ENCODE measurements at regions not wholly inside any gene's neighbourhood (a gene's known extent, or its start where the extent isn't known, plus 50 kb on each side); places are given as distances from the start of the nearest gene placed in this dataset.
"Not testable (repeated sequence)": the region's sequence is repeated elsewhere in the genome, so short reads cannot be mapped to it uniquely, and the experiment has no call there.

DNA sequence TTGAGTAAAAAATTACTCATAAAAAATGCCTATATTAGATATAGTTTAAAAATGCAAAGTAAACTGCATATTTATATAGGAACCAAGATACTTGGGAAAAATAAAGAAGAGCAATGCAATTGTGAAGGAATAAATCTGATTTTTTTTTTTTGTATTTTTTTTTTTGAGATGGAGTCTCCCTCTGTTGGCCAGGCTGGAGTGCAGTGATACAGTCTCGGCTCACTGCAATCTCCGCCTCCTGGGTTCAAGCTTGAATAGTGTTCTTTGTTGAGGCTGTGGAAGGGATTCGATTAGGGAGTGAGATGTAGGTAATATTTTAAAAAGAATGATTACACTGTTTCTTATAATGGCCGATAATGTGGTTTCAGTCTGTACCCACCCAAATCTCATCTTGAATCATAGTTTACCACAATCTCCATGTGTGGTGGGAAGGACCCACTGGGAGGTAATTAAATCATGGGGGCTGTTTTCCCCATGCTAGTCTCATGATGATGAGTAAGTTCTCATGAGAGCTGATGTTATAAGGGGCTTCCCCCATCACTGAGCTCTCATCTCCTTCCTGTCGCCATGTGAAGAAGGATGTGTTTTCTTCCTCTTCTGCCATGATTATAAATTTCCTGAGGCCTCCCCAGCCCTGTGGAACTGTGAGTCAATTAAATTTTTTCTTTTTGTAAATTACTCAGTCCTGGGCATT, 1765.9 kb downstream of the PLA2G4A start:
- H3K27me3 ChIP-seq (ENCODE audit: insufficient read depth, low read length): no peaks in the 10 kb centered on the region
- H3K9me3 ChIP-seq (ENCODE audit: low read depth, low read length): no peaks in the 10 kb centered on the region
- no peaks in the 10 kb centered on the region for H3K4me1 ChIP-seq (ENCODE audit: insufficient read depth, low read length)
- H3K4me3 ChIP-seq (ENCODE audit: low read length): no peak overlapping the region

- Histone ChIP-seq H3K4me1 (ENCODE audit: insufficient read depth, low read length) (no peaks in the 10 kb centered on the region), H3K27me3 (ENCODE audit: insufficient read depth, low read length) (no peaks in the 10 kb centered on the region), H3K9me3 (ENCODE audit: low read depth, low read length) (no peaks in the 10 kb centered on the region), H3K4me3 (ENCODE audit: low read length) (no peak overlapping the region)
Observed at GRCh38 chr1:188599313-188599712, 1770.6 kb downstream of the PLA2G4A start.

- H3K27me3 ChIP-seq (ENCODE audit: insufficient read depth, low read length): no peaks in the 10 kb centered on the region
- H3K9me3 ChIP-seq (ENCODE audit: low read depth, low read length): peaks cover 5% of the 10 kb centered on the region
- H3K4me1 ChIP-seq (ENCODE audit: insufficient read depth, low read length): no peaks in the 10 kb centered on the region
- no peak overlapping the region for H3K4me3 ChIP-seq (ENCODE audit: low read length)
Observed at GRCh38 chr1:188611432-188611831, 1782.7 kb downstream of the PLA2G4A start.

- peaks cover 5% of the 10 kb centered on the region for H3K9me3 ChIP-seq (ENCODE audit: low read depth, low read length)
- H3K4me3 ChIP-seq (ENCODE audit: low read length): no peak overlapping the region
- no peaks in the 10 kb centered on the region for H3K4me1 ChIP-seq (ENCODE audit: insufficient read depth, low read length)
- no peaks in the 10 kb centered on the region for H3K27me3 ChIP-seq (ENCODE audit: insufficient read depth, low read length)
Observed at GRCh38 chr1:188615321-188615720, 1786.6 kb downstream of the PLA2G4A start.

DNA sequence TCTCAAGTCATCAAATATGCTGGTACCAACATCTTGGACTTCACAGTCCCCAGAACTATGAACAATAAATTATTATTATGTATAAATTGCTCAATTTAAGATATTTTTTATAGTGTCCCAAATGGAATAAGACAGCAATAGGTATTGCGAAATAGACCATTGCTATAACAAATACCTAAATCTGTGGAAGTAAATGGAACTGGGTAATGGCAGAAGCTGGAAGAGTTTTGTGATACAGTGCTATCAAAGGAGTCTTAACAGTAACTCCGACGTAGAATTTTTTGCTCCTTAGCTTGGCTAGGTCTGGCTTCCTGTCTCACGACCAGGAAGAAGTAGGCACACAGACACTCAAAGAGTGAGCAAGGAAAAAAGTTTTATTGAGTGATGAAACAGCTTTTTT, 1791.5 kb downstream of the PLA2G4A start:
- H3K27me3 ChIP-seq (ENCODE audit: insufficient read depth, low read length): no peaks in the 10 kb centered on the region

GRCh38 chr1:188641566-188642211, 1812.9 kb downstream of the PLA2G4A start:
- Histone ChIP-seq H3K9me3 (ENCODE audit: low read depth, low read length) (peaks cover 12% of the 10 kb centered on the region), H3K4me3 (ENCODE audit: low read length) (no peak overlapping the region), H3K27me3 (ENCODE audit: insufficient read depth, low read length) (no peaks in the 10 kb centered on the region), H3K4me1 (ENCODE audit: insufficient read depth, low read length) (no peaks in the 10 kb centered on the region)

More for the DNA sequence above, 1791.5 kb downstream of the PLA2G4A start:
- H3K4me1 ChIP-seq (ENCODE audit: insufficient read depth, low read length): no peaks in the 10 kb centered on the region
- peaks cover 4% of the 10 kb centered on the region for H3K9me3 ChIP-seq (ENCODE audit: low read depth, low read length)
- no peak overlapping the region for H3K4me3 ChIP-seq (ENCODE audit: low read length)

- H3K9me3 ChIP-seq (ENCODE audit: low read depth, low read length): peaks cover 12% of the 10 kb centered on the region
- H3K4me3 ChIP-seq (ENCODE audit: low read length): no peak overlapping the region
- H3K4me1 ChIP-seq (ENCODE audit: insufficient read depth, low read length): no peaks in the 10 kb centered on the region
- H3K27me3 ChIP-seq (ENCODE audit: insufficient read depth, low read length): no peaks in the 10 kb centered on the region
Observed at GRCh38 chr1:188642704-188643103, 1814.0 kb downstream of the PLA2G4A start.

DNA sequence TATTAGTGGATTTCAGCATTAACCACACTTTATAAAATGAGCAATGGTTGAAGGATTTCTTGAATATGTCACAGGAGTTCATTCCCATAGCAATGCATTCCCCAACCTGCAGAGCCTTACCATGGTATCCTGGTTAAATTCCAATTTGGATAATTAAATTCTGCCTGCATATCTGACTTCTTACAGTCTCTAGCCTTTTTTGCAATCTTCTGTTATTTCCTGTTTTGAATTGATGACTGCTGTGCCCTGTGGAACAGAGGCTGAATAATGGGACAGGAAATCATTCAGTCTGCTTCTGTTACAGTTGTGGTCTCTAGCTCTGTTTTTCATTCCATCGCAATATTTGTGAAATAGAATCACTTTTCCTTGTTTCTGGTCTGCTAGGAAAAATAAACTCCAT, 1823.9 kb downstream of the PLA2G4A start:
- Histone ChIP-seq H3K27me3 (ENCODE audit: insufficient read depth, low read length) (no peaks in the 10 kb centered on the region), H3K4me3 (ENCODE audit: low read length) (no peak overlapping the region), H3K4me1 (ENCODE audit: insufficient read depth, low read length) (no peaks in the 10 kb centered on the region), H3K9me3 (ENCODE audit: low read depth, low read length) (no peaks in the 10 kb centered on the region)

DNA sequence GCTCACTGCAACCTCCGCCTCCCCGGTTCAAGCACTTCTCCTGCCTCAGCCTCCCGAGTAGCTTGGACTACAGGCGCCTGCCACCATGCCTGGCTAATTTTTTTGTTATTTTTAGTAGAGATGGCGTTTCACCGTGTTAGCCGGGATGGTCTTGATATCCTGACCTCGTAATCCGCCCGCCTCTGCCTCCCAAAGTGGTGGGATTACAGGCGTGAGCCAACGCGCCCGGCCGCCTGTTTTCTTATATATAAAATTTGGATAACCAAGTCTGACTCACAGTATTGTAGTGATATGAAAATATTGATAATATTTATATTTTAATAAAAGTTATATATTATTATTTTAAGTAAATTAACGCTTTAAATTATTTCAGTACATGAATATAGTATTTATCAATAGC, 1821.7 kb downstream of the BRINP3 start:
- not testable (repeated sequence) for H3K4me3 ChIP-seq (ENCODE audit: low read length); H3K9me3 ChIP-seq (ENCODE audit: low read depth, low read length); H3K27me3 ChIP-seq (ENCODE audit: insufficient read depth, low read length); H3K4me1 ChIP-seq (ENCODE audit: insufficient read depth, low read length)

GRCh38 chr1:188660572-188660971, 1817.1 kb downstream of the BRINP3 start:
- Histone ChIP-seq H3K27me3 (ENCODE audit: insufficient read depth, low read length) (no peaks in the 10 kb centered on the region), H3K4me3 (ENCODE audit: low read length) (no peak overlapping the region), H3K4me1 (ENCODE audit: insufficient read depth, low read length) (no peaks in the 10 kb centered on the region), H3K9me3 (ENCODE audit: low read depth, low read length) (no peaks in the 10 kb centered on the region)

DNA sequence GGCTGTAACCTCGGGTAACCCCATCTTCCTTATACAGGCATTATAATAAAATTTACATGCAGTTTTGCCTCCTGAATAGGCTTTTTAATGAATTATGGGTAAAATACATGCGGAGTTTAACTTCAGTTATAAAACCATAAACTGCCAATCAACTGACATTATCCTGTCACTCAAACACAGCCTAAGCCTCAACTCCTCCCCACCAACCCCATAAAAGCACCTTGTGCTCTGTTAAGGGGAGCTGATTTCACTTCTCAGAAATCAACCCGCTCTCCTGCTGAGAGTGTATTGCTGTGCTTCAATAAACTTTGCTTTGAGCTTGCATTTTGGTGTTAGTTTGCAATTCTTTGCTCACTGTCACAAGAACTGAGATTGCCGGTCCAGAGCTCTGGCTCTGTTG, 1812.2 kb downstream of the BRINP3 start:
- Histone ChIP-seq H3K4me1 (ENCODE audit: insufficient read depth, low read length) (no peaks in the 10 kb centered on the region), H3K9me3 (ENCODE audit: low read depth, low read length) (no peaks in the 10 kb centered on the region), H3K27me3 (ENCODE audit: insufficient read depth, low read length) (no peaks in the 10 kb centered on the region), H3K4me3 (ENCODE audit: low read length) (no peak overlapping the region)

DNA sequence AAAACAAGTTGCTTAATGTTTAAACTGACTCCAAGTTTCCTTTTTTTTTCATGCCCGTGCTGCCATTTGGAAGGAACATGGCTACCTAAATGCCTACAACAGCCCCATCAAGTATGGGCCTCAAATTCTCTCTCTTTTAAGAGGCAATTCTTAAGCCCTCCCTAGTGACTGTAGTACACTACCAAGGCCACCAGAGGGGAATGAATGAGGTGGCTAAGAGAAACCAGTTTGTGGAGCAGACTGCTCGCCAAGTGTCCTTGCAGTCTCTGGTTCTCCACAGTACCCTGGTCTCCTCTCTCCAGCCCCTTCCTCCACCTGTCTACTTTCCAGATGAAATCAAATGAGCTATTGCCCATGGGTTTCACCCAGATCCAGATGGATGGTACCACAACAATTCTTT, 1809.6 kb downstream of the BRINP3 start:
- Histone ChIP-seq H3K27me3 (ENCODE audit: insufficient read depth, low read length) (no peaks in the 10 kb centered on the region), H3K4me3 (ENCODE audit: low read length) (no peak overlapping the region), H3K9me3 (ENCODE audit: low read depth, low read length) (no peaks in the 10 kb centered on the region), H3K4me1 (ENCODE audit: insufficient read depth, low read length) (no peaks in the 10 kb centered on the region)

GRCh38 chr1:188669728-188670382, 1807.8 kb downstream of the BRINP3 start:
- no peaks in the 10 kb centered on the region for H3K27me3 ChIP-seq (ENCODE audit: insufficient read depth, low read length)
- H3K4me1 ChIP-seq (ENCODE audit: insufficient read depth, low read length): no peaks in the 10 kb centered on the region
- no peak overlapping the region for H3K4me3 ChIP-seq (ENCODE audit: low read length)
- no peaks in the 10 kb centered on the region for H3K9me3 ChIP-seq (ENCODE audit: low read depth, low read length)

DNA sequence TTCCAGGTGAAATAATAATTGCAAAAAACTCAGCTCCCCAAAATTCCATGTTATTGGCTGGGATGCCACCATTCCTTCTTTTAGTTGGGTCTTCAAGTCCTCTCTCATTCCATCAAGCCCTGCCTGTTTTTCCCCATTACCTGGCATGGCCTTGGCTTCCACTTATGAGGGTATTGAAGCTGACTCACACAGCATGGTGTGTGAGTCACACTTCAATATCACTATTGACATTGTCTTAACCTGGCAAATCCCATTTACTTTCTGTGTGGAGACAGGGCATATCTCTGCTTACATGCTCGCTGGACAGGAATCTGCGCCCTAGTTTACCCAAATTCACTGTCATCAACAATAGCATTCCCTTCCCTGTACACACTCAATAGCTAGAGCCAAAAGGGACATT, 1806.8 kb downstream of the BRINP3 start:
- Histone ChIP-seq H3K27me3 (ENCODE audit: insufficient read depth, low read length) (no peaks in the 10 kb centered on the region), H3K9me3 (ENCODE audit: low read depth, low read length) (no peaks in the 10 kb centered on the region), H3K4me3 (ENCODE audit: low read length) (no peak overlapping the region), H3K4me1 (ENCODE audit: insufficient read depth, low read length) (no peaks in the 10 kb centered on the region)

DNA sequence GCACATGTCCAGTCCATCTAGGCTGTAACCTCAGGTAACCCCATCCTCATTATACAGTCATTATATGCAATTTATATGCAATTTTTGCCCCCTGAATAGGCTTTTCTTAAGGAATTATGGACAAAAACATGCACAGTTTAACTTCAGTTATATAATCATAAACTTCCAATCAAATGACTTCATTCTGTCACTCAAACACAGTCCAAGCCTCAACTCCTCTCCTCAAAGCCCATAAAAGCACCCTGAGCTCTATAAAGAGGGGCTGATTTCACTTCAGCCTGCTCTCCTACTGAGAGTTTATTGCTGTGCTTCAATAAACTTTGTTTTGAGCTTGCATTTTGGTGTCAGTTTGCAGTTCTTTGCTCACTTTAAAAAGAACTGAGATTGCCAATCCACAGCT, 1805.5 kb downstream of the BRINP3 start:
- H3K9me3 ChIP-seq (ENCODE audit: low read depth, low read length): no peaks in the 10 kb centered on the region
- H3K4me1 ChIP-seq (ENCODE audit: insufficient read depth, low read length): no peaks in the 10 kb centered on the region
- no peaks in the 10 kb centered on the region for H3K27me3 ChIP-seq (ENCODE audit: insufficient read depth, low read length)
- no peak overlapping the region for H3K4me3 ChIP-seq (ENCODE audit: low read length)

GRCh38 chr1:188689542-188689941, 1788.1 kb downstream of the BRINP3 start:
- no peaks in the 10 kb centered on the region for H3K9me3 ChIP-seq (ENCODE audit: low read depth, low read length)
- no peaks in the 10 kb centered on the region for H3K27me3 ChIP-seq (ENCODE audit: insufficient read depth, low read length)
- H3K4me1 ChIP-seq (ENCODE audit: insufficient read depth, low read length): no peaks in the 10 kb centered on the region
- no peak overlapping the region for H3K4me3 ChIP-seq (ENCODE audit: low read length)
